ENCODE measurements at regions not wholly inside any gene's neighbourhood (a gene's known extent, or its start where the extent isn't known, plus 50 kb on each side); places are given as distances from the start of the nearest gene placed in this dataset.
"Not testable (repeated sequence)": the region's sequence is repeated elsewhere in the genome, so short reads cannot be mapped to it uniquely, and the experiment has no call there.

DNA sequence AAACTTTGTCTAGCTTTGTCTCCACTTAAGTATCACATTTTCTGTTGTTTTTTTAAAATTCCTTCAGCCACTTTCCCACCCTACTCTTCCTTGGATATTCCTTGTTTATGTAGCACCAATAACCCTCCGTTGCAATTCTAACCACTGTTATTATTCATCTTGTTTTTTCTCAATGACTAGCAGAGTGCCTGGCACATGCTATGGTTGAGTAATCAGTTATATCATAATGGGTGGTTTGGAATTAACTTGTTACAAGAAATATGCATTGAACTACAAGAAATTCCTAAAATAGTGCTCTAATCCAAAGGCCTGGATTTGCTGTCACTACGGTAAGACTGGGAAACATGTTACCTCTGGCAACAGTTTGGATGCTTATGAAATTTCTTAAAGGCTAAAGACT is 756.6 kb downstream of the NOVA1 start:
- Mint-ChIP-seq H3K36me3 (ENCODE audit: low read depth) (no peaks in the 10 kb centered on the region), H3K4me1 (ENCODE audit: low read depth) (no peaks in the 10 kb centered on the region), H3K27ac (no peak overlapping the region), H3K4me3 (no peak overlapping the region), H3K9me3 (peaks cover 2% of the 10 kb centered on the region), H3K27me3 (ENCODE audit: low read depth) (no peaks in the 10 kb centered on the region)
- CTCF ChIA-PET, result no interaction called here
- DNase-seq, result no peak
- intact Hi-C loops (cut with micrococcal nuclease), result no loop called here

DNA sequence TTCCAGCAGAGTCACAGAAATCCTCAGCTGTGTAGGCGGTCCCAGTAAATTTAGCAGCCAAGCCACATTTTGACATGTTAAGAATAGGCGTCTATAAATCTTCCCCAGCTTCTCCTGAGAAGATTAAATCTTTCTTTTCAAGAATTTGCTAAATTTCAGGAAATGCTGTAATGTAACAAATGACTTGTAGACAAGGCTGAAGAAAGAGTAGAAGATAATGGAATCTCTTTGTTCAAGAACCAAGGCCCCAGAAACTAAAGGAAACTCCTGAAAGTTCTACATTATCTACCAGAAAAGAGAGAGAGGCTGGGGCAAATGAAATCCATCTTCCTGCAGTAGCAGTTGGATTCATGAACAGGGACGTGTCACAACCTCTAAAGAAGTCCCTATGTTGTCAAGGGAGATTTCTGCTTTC is 760.3 kb downstream of the NOVA1 start:
- no peaks in the 10 kb centered on the region for H3K4me1 Mint-ChIP-seq (ENCODE audit: low read depth)
- H3K36me3 Mint-ChIP-seq (ENCODE audit: low read depth), result no peaks in the 10 kb centered on the region
- peaks cover 2% of the 10 kb centered on the region for H3K9me3 Mint-ChIP-seq
- no peaks in the 10 kb centered on the region for H3K27me3 Mint-ChIP-seq (ENCODE audit: low read depth)
- no peak for DNase-seq
- no peak overlapping the region for H3K27ac Mint-ChIP-seq
- no peak overlapping the region for H3K4me3 Mint-ChIP-seq
- CTCF ChIA-PET, result no interaction called here
- intact Hi-C loops (cut with micrococcal nuclease), result no loop called here

DNA sequence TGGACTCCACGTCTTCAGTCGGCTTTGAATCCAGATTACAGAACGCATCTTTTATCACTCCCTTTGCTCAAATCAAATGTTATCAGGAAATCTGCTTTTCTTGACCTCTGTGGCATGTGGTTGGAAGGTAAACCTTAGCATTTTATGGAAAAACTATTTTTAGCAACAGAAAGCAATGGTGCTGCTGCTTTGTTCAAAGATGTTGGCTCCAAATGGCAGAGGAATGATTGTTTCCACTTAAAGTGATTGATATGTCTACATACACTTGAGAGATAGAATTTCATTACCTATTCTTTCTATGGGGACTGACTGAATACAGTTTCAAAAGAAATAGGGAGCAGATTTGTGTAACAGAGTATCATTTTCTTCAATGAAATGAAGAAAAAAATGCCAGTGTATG is 761.2 kb downstream of the NOVA1 start:
- no peak for DNase-seq
- intact Hi-C loops (cut with micrococcal nuclease), result no loop called here
- peaks cover 2% of the 10 kb centered on the region for H3K9me3 Mint-ChIP-seq
- no peaks in the 10 kb centered on the region for H3K4me1 Mint-ChIP-seq (ENCODE audit: low read depth)
- no peaks in the 10 kb centered on the region for H3K36me3 Mint-ChIP-seq (ENCODE audit: low read depth)
- no peaks in the 10 kb centered on the region for H3K27me3 Mint-ChIP-seq (ENCODE audit: low read depth)
- CTCF ChIA-PET, result no interaction called here
- no peak overlapping the region for H3K27ac Mint-ChIP-seq
- H3K4me3 Mint-ChIP-seq, result no peak overlapping the region

DNA sequence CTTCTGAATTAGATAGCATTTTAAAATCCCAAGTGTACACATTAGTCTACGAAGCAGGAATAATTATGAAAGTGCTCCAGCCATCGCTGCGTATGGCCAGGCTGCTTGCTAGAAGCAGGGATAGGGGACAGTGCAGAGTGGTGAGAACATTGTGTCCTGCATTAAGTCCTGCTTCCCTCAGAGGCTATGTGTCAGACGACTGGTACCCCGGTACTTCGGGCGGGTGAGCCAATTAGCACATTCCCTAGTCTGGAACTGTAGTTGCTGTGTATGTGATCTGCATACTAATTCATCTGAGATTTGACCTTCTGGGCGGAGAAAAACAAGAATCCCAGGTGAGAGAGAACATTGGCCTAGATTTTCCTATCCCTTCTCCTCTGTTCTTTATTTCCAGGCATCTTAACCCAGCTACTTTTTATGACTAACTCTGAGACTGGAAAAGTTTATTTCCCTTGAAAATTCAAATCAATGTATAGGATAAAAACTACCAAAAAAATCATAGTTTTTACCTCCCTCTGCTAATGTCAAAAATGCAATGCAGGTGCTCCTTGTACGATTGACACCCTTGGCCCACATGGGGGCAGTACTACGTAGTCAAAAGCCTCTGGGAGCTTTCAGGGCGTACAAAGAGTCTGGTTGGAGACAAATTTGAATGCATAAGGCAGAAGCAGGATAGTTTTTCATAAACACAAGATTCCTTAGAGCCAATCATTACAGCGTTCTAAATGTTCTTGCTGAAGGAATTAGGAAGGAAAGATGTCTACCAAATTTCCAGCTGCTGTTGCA is 764.3 kb downstream of the NOVA1 start:
- intact Hi-C loops (cut with micrococcal nuclease), result no loop called here
- no peaks in the 10 kb centered on the region for H3K27me3 Mint-ChIP-seq (ENCODE audit: low read depth)
- peak; percentile 20 for DNase-seq
- H3K4me3 Mint-ChIP-seq, result no peak overlapping the region
- H3K9me3 Mint-ChIP-seq, result no peaks in the 10 kb centered on the region
- H3K27ac Mint-ChIP-seq, result no peak overlapping the region
- H3K4me1 Mint-ChIP-seq (ENCODE audit: low read depth), result no peaks in the 10 kb centered on the region
- H3K36me3 Mint-ChIP-seq (ENCODE audit: low read depth), result no peaks in the 10 kb centered on the region
- CTCF ChIA-PET, result no interaction called here

DNA sequence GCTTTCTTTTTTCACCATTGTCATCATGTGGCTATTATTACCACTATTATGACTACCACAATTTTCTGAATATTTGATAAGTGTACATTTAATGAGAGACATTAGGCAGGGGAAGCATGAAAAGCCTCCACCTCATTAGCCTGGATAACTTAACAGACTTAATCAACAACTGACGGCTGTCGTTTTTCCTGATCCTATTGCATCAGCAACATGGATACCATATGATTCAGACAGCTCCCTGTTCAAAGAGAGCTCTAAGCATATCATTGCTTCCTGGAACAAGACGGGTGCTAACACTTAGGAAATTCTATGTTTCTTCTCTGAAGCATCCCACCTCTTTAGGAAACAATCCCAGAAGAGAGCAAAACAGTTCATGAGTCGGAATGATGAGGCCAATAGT is 765.2 kb downstream of the NOVA1 start:
- Mint-ChIP-seq H3K9me3 (no peaks in the 10 kb centered on the region), H3K4me1 (ENCODE audit: low read depth) (no peaks in the 10 kb centered on the region), H3K36me3 (ENCODE audit: low read depth) (no peaks in the 10 kb centered on the region), H3K27ac (no peak overlapping the region), H3K4me3 (no peak overlapping the region), H3K27me3 (ENCODE audit: low read depth) (no peaks in the 10 kb centered on the region)
- DNase-seq, result no peak
- CTCF ChIA-PET, result no interaction called here
- intact Hi-C loops (cut with micrococcal nuclease), result no loop called here

DNA sequence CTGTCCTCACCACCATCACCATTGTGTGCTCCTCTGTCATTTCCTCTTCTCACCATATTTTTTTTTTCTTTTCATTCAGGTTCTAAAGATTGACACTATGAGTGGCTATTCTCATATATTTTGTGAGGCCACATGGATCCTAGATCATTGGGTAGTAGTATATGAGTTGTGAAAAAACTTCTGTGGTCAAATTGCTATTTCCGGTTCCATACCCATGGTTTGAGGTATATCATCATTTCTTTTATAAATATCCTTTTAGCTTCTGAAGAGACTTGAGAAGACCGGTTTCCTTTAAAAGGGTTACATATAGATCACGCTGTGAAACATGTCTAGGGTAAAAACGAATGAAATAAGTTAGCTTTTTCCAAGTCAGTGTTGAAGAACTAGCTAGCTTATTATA is 769.3 kb downstream of the NOVA1 start:
- DNase-seq, result no peak
- Mint-ChIP-seq H3K4me1 (ENCODE audit: low read depth) (no peaks in the 10 kb centered on the region), H3K27ac (no peak overlapping the region), H3K4me3 (no peak overlapping the region), H3K27me3 (ENCODE audit: low read depth) (no peaks in the 10 kb centered on the region), H3K36me3 (ENCODE audit: low read depth) (no peaks in the 10 kb centered on the region), H3K9me3 (no peaks in the 10 kb centered on the region)
- CTCF ChIA-PET, result no interaction called here
- intact Hi-C loops (cut with micrococcal nuclease), result no loop called here

DNA sequence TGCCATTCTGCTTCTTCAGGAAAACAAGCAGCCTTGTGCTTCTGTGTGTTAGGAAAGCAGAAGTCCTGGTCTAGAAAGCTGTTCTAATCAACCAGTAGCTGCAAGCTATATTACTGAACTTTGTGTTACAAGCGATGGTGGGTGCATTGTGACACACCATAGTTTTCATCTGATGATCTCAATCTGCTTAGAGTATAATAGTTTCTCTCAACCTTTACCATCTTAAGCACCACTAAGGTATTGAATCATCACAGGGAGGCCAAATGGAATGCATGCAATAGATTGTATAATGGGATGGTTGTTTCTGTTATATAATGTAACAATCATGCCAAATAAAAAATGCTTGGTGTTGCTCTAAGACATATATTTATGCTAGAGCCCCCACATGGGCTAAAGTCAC is 771.7 kb downstream of the NOVA1 start:
- Mint-ChIP-seq H3K27ac (no peak overlapping the region), H3K36me3 (ENCODE audit: low read depth) (no peaks in the 10 kb centered on the region), H3K4me1 (ENCODE audit: low read depth) (no peaks in the 10 kb centered on the region), H3K27me3 (ENCODE audit: low read depth) (no peaks in the 10 kb centered on the region), H3K4me3 (no peak overlapping the region), H3K9me3 (peaks cover 1% of the 10 kb centered on the region)
- CTCF ChIA-PET, result no interaction called here
- DNase-seq, result no peak
- intact Hi-C loops (cut with micrococcal nuclease), result no loop called here

DNA sequence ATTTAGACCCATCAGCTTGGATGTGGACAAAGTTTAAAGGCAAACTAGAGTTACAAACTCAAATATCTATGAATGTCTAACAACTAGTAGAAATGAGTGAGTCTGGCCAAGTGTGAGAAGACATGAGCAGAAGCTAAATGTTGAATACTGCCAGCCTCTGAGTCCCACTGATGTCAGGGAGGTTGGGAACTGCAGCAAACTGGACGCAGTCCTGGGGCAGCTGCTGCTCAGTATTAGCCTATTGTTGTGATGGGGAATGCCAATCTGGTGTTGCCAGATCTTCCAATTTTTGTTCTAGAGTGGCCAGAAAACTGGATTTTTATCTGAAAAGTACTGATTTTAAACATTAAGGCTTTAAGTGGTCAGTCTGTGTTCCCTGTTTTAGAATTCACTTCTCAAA is 770.4 kb upstream of the STXBP6 start:
- intact Hi-C loops (cut with micrococcal nuclease), result no loop called here
- Mint-ChIP-seq H3K4me3 (no peak overlapping the region), H3K36me3 (ENCODE audit: low read depth) (no peaks in the 10 kb centered on the region), H3K4me1 (ENCODE audit: low read depth) (no peaks in the 10 kb centered on the region), H3K9me3 (peaks cover 8% of the 10 kb centered on the region), H3K27ac (no peak overlapping the region), H3K27me3 (ENCODE audit: low read depth) (no peaks in the 10 kb centered on the region)
- no peak for DNase-seq
- CTCF ChIA-PET, result no interaction called here

DNA sequence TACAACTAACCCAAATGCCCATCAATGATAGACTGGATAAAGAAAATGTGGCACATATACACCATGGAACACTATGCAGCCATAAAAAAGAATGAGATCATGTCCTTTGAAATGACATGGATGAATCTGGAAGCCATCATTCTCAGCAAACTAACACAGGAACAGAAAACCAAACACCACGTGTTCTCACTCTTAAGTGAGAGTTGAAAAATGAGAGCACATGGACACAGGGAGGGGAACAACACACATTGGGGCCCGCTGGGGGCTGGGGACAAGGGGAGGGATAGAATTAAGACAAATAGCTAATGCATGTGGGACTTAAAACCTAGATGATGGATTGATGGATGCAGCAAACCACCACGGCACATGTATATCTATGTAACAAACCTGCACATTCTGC is 764.7 kb upstream of the STXBP6 start:
- H3K9me3 Mint-ChIP-seq; H3K36me3 Mint-ChIP-seq (ENCODE audit: low read depth); H3K27ac Mint-ChIP-seq; DNase-seq; H3K4me3 Mint-ChIP-seq; intact Hi-C loops (cut with micrococcal nuclease); H3K4me1 Mint-ChIP-seq (ENCODE audit: low read depth); H3K27me3 Mint-ChIP-seq (ENCODE audit: low read depth); CTCF ChIA-PET: not testable (repeated sequence)

DNA sequence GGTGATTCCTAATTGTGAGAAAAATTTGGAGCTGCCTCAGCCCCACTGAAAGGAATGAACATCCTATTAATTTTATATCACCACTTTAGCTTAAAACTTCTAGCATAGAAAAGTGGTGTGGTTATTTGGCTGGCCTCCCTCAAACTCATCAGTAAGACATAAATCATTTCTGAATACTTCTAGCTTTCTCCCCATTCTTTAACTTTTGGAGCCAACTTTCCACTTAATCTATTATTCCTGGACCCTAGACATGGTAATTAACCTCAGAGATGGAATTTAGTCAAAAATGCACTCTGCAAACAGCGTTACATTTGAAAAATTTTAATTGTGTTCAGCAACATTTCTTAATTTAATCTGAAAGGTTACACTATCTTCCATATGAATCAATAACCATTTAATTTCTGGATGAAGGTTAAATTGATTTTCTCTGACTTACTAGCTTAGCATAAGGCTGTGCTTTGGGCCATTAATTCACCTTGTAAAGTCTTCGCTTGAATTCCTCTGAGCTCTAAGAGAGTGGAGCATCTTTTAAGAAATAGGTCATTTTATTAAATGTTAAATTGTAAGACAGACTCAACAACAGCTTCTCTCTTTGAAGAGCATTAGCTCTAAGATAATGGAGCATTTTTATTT is 753.6 kb upstream of the STXBP6 start:
- no peaks in the 10 kb centered on the region for H3K36me3 Mint-ChIP-seq (ENCODE audit: low read depth)
- no peaks in the 10 kb centered on the region for H3K27me3 Mint-ChIP-seq (ENCODE audit: low read depth)
- no peak for DNase-seq
- H3K27ac Mint-ChIP-seq, result no peak overlapping the region
- intact Hi-C loops (cut with micrococcal nuclease), result no loop called here
- peaks cover 4% of the 10 kb centered on the region for H3K9me3 Mint-ChIP-seq
- H3K4me1 Mint-ChIP-seq (ENCODE audit: low read depth), result no peaks in the 10 kb centered on the region
- no peak overlapping the region for H3K4me3 Mint-ChIP-seq
- CTCF ChIA-PET, result interaction anchor here (0.7 kb wide), 1 partner anchor 239 kb away, joined by 3 read pairs; no protein-coding TSS in a partner anchor

DNA sequence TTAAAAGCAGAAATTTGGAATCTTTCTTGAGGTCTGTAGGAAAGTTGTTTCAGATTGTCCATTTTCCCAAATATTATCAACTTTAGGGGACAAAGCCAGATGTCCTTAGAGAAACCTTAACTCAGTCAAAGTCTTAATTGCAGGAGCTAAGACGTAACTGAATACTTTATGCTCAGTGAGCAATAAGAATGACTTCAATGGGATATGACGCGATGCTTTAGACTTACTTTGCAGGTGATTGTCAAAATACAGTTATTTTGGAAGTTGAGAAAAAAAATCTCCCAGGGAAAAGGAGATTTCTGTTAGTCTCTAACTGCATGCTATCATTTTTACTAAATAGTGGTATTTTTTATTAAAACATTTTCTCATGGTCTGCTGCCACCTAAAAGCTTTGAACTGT is 750.9 kb upstream of the STXBP6 start:
- CTCF ChIA-PET, result no interaction called here
- intact Hi-C loops (cut with micrococcal nuclease), result no loop called here
- no peak for DNase-seq
- Mint-ChIP-seq H3K27me3 (ENCODE audit: low read depth) (no peaks in the 10 kb centered on the region), H3K4me3 (no peak overlapping the region), H3K4me1 (ENCODE audit: low read depth) (no peaks in the 10 kb centered on the region), H3K9me3 (peaks cover 4% of the 10 kb centered on the region), H3K36me3 (ENCODE audit: low read depth) (no peaks in the 10 kb centered on the region), H3K27ac (no peak overlapping the region)

DNA sequence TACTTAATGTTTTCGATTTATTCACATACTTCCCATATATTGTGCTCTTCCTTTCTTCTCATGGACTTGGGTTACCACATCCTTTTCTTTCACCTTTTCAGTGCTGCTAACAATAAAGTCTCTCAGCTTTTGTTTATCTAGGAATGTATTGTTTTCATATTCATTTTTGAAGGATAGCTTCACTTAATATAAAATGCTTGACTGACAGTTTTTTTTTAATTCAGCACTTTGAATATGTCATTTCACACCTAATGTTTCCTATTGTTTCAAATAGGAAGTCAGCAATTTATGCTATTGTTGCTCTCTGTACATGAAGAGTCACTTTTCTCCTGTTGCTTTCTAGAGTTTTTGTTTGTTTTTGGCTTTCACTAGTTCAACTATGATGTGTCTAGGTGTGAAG is 738.3 kb upstream of the STXBP6 start:
- H3K27me3 Mint-ChIP-seq (ENCODE audit: low read depth), result no peaks in the 10 kb centered on the region
- H3K36me3 Mint-ChIP-seq (ENCODE audit: low read depth), result no peaks in the 10 kb centered on the region
- no peaks in the 10 kb centered on the region for H3K4me1 Mint-ChIP-seq (ENCODE audit: low read depth)
- no peak for DNase-seq
- intact Hi-C loops (cut with micrococcal nuclease), result no loop called here
- no peak overlapping the region for H3K4me3 Mint-ChIP-seq
- no peak overlapping the region for H3K27ac Mint-ChIP-seq
- CTCF ChIA-PET, result no interaction called here
- peaks cover 6% of the 10 kb centered on the region for H3K9me3 Mint-ChIP-seq

DNA sequence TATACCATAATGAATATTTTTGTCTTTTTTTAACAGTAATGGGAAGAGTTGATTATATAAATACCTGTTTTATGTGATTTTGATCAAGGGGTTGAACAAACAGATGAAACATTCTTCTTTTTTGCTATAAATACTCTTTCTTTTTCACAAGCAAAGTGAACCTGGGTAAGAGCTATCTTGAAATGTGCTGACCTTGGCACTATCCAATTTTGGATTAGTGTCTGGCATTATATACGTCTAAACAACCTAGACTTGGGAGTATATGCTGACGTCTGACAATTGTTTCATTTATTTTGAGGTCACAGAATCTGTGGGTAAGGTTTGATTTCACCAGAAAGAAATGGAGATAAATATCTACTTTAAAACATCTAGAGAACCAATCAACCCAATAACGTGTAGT is 716.0 kb upstream of the STXBP6 start:
- Mint-ChIP-seq H3K27me3 (ENCODE audit: low read depth) (no peaks in the 10 kb centered on the region), H3K27ac (no peak overlapping the region), H3K36me3 (ENCODE audit: low read depth) (no peaks in the 10 kb centered on the region), H3K4me3 (no peak overlapping the region), H3K9me3 (peaks cover 5% of the 10 kb centered on the region), H3K4me1 (ENCODE audit: low read depth) (no peaks in the 10 kb centered on the region)
- no peak for DNase-seq
- intact Hi-C loops (cut with micrococcal nuclease), result no loop called here
- CTCF ChIA-PET, result no interaction called here

All from activated naive CD4-positive, alpha-beta T cell treated with anti-CD3 and anti-CD28 coated beads for 36 hours (primary cell).